ENCODE measurements at regions not wholly inside any gene's neighbourhood (a gene's known extent, or its start where the extent isn't known, plus 50 kb on each side); places are given as distances from the start of the nearest gene placed in this dataset.

DNA sequence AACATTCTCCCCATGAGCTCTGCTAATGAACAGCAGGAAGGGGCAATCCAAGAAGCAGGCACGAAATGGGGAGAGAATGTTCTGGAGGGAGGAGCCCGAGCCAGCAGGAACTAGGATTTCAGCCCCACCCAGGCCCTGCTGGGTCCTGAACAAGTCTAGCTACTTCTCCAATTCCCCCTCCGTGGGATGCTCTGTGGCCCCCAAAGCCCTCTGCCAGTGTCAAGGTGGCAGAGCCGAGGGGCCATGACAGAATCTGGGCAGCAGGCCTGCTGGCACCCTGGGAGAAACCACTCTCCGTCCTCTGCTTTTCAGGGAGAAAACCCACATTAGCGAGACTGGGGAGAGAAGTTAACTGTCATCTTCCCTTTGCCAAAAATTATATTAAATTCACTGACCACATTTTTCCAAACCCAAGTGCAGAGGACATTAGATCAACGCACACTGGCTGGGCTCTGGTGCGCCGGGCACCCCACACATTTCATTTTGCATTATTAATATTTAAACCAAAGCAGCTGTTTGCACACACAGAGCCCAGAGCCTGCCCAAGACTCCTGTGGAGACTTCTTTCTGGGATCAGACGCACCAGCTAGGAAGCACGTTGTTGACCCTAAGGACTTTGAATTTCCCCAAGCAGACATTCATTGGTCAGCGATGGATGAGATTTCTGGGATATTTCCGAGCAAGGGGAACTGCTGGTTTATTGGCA lies 80.2 kb upstream of the PKDCC start:
- DNase-seq: no peak

DNA sequence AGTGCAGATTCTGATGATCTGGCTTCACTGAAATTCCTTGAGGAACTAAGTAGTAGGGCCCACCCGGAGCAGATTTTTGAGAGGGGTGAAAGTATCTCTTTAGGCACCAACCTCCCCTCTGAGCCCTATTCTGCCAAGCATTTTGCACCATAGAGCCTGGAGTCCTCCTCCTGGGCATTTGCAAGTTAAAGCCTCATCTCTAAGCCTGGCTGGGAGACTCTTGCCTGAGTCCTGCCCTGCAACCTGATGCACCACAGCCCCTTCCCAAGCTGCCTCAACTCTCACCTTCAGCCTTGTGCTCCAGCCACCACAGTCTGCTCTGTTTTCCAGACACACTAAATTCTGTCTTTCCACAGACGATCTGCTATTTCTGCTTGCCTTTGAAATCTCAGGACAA lies 79.6 kb upstream of the PKDCC start:
- no peak for DNase-seq

DNA sequence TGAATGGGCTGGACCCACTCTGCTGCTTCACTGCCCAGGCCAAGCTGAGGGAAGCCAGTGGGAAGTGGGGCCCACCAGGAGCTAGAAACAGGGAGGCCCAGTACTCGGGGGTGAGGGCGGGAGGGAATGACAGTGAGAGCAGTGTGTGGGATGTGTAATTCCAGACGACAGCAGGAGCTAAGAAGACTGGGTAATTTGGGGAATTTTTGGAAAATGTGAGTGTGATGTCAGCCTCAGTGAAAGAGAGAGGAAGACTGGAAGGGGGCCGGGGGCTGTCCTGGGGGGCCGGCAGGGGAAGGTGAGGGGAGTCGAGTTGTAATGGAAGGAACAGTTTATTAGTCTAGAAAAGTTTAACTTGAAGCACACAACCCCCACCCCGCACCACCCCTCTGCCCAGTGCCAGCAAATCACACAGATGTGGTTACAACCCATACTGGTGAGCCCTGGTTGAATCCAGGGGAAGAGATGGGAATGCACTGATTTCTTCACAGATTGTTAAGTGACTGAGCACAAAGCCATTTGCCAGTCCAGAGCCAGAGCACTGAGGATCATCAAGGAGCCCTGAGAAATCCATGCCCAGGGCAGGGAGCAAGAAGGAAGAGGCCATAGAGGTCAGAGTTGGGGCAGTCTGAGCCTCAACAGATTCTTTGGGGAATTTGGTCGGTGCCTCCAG lies 76.7 kb upstream of the PKDCC start:
- DNase-seq: no peak

DNA sequence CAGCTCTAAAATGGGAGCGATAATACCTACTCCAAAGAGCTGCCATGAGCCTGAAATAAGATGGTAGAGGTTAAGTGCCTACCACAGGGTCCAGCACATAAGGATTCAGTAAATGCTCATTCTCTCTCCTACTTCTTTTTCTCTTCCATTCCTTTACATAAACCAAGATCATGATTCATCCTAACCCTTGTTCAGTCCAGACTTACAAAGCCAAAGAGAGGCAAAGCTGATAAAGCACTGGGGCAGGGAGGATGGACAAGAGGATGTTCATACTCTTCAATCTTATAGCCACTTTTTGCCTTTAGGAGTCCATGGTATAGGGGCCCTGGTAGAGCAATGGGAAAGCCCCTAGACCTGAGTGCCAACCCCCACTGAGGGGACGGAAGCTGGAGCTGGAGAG lies 75.6 kb upstream of the PKDCC start:
- no peak for DNase-seq

DNA sequence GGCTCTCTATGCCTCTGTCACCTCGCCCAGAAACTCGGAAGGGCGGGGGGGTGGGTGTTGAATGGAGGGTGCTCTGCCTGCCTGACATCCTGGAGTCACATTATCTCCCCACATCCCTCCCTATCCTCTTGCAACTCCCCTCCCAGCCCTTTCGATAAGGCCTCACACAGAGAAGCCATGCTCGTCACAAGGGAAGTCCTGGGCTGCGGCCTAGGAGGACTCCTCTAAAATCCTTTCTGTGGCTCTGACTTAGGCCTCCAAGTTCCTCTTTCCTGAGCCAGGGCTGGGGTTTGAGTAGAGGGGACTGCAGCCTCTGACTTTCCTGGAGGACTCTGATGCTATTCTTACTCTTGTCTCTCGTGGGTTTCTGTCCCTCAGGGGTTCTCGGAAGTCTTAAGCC lies 75.0 kb upstream of the PKDCC start:
- no peak for DNase-seq

DNA sequence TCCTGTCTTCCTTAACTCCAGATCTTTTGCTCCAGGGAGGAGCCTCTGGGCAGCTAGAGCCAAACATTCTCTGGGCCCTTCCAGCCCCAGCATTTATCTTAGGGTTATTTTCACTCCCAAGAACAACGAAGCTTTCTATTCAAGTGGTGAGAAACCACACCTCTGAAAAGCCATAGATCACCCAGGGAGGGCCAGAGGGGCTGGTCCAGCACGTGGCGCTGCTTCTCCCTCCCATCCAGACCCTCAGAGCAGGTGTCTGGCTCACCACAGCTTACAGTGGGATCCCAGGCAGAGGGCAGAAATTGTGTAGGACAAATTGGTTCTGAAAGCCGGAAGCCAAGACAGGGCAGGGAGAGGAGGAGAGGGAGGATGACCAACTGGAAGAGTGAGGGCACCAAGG lies 74.0 kb upstream of the PKDCC start:
- no peak for DNase-seq

DNA sequence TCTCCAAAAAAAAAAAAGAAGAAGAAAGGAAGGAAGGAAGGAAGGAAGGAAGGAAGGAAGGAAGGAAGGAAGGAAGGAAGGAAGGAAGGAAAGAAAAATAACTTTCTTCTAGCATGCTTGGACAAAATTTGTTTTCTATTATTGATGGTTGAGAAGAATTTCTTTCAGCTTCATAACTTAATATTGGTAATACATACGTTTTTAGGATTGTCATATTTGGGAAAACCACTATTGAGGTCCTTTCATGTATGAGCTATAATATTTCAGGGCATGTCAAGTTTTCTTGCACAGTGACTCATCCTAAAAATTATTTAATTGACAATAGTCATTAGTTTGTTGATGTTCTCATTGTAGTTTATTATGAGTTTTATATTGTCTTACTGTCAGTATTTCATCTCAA lies 66.4 kb upstream of the PKDCC start:
- no peak for DNase-seq

DNA sequence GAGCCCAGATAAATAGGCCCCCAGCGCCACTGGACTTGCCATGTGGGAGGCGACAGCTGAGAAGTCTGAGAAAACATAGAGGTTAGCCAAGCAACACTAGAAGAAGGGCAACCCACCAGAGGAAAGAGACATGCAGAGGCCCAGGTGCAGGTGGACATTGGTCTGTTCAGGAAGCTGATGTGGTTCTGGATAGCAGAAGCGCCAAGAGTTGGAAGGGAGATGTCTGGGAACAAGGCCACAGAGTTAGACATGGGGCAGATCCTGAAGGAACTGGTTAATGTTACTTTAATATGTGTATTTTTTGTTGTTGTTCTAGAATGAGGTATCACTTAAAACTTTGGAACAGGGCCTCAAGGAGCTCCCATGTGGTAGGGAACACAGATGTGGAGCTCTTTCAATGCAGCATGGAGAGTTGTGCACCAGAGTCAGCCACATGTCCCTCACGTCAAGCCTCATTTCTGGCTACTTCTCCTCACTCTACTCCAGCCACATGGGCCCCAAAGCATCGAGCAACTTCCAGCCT lies 62.2 kb upstream of the PKDCC start:
- no peak for DNase-seq

DNA sequence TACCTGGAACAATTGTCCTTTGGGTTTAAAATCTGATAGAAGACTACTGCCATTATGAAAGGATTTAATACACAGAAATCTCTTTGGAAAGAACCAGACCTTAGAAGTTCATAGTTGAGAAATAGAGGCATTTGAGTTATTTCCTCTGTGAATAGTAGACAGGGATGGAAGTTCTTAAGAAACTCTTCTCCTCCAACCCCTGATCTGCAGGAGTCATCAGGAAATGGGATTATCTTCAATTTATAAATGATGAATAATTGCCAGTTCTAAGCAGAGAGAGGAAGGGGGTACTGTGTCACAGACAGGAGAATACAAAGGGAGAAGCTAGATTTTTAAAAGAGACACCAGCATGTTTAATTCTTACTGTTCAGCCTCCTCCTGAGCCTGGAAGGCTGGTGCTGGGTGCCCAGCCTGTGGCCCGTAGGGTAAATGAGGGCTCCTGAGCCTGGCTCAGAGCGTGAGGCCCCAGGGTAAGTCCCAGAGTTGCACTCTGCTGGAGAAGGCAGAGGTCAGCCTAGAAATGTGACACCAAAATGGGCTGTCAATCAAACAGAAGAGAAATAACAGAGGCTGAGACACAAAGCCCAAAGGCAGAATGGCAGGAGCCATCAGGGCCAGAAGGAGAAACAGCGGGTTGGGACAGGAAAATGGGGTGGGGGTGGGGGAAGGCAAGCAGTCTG lies 58.2 kb upstream of the PKDCC start:
- DNase-seq: no peak

DNA sequence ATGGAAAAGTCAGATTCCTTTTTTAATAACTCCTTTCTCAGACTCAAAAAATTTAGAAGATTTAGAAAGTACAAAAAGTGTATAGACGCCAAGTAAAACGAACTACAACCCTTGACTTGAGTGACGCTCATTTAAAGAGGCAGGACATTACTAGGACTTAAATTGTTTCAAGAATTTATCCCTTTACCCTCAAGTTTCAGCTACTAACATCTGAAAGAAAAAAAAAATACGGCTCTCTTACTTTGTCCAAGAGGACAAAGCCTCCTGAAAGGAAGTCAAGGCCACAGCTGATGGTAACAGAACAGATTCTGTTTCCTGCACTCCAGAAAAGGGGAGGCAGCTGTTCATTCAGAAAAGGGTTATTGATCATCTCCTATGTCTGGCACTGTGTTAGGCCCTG lies 57.6 kb upstream of the PKDCC start:
- DNase-seq: no peak

DNA sequence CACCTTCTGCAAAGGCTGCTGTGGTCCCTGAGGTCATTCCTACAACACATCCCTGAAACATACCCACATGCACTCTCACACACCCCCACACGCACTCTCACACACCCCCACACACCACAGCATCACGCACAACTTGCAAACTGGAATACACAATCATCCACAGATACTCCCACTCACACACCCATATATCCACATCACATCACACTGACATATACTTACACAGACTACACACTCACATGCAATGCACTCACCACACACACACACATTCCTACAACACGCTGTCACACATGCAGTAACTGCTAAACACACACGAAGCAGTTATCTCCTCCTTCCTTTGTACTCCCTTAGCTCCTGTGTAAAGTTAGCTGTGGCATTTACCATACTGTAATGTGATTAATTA lies 57.1 kb upstream of the PKDCC start:
- no peak for DNase-seq

DNA sequence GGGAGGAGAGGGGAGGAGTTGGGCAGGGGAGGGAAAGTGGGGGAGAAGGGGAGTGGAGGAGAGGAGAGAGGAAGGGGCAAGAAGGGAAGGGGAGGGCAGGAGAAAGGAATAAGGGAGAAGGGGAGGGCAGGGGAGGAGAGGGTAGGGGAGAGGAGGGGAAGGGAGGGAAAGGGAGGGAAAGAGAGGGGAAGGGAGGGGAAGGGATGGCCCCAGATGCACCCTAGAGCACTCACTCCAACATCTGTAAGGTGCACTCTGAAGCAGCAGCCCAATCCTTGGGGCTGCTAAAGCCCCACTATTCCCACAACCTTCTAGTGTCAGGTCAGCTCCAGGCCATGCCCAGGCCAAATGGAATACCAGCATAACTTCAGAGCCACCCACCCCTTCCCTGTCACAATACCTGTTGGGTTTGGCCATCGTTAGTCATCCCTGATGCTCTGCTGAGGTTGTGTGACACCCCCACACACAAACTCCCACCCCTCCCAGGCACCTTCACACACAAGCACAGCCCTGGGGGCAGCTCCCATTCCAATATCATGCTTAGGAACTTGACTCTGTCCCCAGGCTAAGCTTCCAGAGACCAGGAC lies 55.7 kb upstream of the PKDCC start:
- DNase-seq: no peak

DNA sequence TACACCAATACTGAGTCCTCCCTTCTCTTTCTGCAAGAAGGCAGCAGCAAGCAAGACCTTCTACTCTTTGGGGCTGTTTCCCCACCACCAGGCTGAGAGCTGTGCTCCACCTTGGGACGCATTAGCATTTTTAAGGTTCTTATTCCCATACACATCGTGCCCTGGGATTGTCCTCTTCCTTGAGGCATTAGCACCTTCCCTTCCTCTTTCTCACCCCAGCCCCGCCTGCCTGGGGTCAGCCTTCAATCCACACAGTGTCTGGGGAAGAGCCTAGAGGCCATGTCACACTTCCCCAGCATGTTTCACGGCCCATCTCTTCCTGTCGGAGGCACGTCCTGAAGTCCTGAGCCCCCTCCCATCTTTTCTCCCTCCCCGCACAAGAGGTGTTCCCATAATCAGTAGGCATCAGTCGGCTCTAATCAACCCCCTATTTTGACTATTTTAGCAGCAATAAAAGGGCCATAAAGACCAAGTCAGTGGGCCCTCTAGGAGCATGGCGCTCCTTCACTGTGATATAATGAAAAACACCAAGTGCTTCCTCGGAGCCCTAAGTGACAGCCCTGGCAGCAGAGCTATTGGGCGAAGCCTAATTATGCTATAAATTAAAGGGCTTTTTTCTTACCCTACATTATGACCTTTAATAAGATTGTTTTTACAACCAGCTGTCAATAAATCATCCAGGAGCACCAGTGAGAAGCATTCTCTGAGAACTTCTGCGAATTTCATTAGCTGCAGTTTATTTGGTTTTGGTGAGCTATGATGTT lies 55.0 kb upstream of the PKDCC start:
- DNase-seq: no peak

DNA sequence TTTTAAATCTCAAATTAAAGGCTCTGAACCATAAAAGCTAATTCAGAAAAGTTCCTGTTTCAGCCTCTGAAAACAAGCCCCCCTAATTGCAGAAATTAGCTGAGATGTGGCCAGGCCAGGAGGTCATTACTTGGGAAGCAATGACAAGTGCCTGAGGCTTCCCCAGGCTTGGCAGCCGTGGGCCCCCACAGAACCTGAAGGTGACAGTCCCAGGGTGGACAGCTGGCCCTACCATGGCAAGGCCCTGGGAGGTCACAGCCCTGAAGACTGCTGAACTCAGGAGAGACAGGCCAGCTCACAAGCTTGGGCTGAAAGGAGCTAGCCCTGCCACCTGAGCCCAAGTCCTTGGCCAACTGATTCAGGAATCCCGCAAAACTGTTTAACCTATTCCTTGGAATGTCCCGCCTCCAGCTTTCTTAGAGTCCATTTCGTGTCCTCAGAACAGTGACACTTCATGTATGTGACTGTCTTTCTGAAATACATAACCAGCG lies 54.3 kb upstream of the PKDCC start:
- DNase-seq: no peak

DNA sequence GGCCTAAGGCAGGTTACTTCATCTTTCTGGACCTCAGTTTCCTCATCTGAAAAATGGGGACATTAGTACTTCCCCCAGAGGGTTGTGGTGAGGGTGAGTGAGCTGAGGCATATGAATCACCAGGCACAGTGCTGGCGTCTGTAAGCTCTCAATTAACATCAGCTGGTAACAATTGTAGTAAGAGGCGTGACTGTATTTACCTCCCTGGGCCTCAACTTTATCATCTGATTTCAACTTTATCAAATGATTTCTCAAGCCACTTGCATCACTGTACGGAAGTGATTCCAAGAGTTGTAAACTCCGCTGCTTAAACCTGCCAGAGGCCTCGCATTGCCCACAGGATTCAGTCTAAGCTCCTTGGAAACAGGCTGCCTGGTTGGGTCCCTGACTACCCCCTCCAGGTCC lies 53.6 kb upstream of the PKDCC start:
- no peak for DNase-seq

DNA sequence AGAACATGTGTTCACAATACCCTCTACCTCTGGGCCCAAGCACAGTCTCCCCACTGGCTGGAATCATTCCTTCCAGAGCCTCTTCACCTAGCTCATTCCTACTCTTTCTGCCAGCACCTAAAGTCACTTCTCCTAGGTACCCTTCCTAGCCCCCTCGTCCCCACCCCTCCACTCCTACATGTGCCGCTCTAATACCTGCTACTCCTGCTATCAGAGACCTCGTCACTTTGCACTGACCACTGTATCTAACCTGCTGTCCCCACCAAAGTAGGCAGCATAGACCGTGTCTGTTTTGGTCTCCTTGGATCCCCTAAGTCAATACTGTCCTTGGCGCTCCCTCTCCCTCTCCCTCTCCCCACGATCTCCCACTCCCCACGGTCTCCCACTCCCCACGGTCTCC lies 53.2 kb upstream of the PKDCC start:
- DNase-seq: no peak

DNA sequence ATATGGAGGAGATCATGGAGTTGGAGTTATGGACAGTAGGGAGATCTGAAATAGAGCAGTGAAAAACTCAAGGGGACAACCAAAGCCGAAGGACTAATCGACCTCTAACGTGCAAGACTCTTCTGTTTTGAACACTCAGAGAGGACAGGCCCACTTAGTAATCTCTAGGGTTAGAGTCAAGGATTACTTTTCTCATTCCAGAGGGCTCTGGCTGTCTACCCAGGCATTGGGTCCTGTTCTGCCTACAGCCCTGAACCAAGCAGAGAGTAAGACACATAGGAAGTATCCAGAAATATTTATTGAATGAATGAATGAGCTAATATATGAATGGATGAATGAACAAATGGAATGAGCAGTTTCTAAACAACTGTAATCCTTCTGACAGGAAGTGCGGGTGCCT lies 50.3 kb upstream of the PKDCC start:
- no peak for DNase-seq

Measured in AML-193 (cell line).